ENCODE measurements at regions not wholly inside any gene's neighbourhood (a gene's known extent, or its start where the extent isn't known, plus 50 kb on each side); places are given as distances from the start of the nearest gene placed in this dataset.

DNA sequence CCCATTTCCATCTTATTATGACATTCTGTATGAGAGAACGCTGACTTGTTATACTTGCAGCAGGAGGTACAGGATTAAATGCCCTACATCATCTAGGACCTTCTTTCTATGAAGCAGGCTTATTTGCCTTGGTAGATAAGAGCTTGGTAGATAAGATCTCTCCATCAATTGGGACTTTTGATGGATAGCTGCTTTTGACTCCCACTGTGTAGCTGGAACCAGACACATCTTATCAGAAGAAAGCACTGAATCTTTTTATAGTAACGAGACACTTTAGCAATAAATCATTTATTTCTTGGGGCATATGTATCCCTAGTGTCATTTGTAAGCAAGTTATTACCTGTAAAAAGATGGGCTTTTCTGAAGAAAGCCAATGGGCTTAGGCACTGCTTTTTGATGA, 613.9 kb downstream of the TECRL start:
- H3K4me3 Mint-ChIP-seq, result no peak overlapping the region
- H4K20me1 ChIP-seq (replicated peaks; ENCODE audit: insufficient read depth), result no peaks in the 10 kb centered on the region
- no peak overlapping the region for H3K27ac Mint-ChIP-seq
- ATAC-seq (no peak), DNase-seq (ENCODE audit: low spot score) (no peak)
- H3K4me3 ChIP-seq, result no peak overlapping the region
- no peaks in the 10 kb centered on the region for H3K27me3 ChIP-seq (ENCODE audit: insufficient read depth)
- no peaks in the 10 kb centered on the region for H3K79me2 ChIP-seq (replicated peaks; ENCODE audit: insufficient read depth)
- no peaks in the 10 kb centered on the region for H3K36me3 ChIP-seq (ENCODE audit: insufficient read depth)
- no peaks in the 10 kb centered on the region; the same call in 2 of the 3 replicates for H3K9me3 Mint-ChIP-seq
- H3K36me3 Mint-ChIP-seq (ENCODE audit: low read depth), result no peaks in the 10 kb centered on the region
- no peaks in the 10 kb centered on the region for H3K4me1 Mint-ChIP-seq
- H3K9me2 ChIP-seq (ENCODE audit: insufficient read depth), result no peaks in the 10 kb centered on the region
- no peaks in the 10 kb centered on the region for H3K4me1 ChIP-seq (ENCODE audit: insufficient read depth)
- H3F3A ChIP-seq (replicated peaks; ENCODE audit: low read depth), result no peaks in the 10 kb centered on the region
- no peak overlapping the region for H2AFZ ChIP-seq
- no peaks in the 10 kb centered on the region for H3K27me3 Mint-ChIP-seq (ENCODE audit: insufficient read depth, low read depth, poor library complexity)
- no peak overlapping the region for H3K4me2 ChIP-seq
- TF ChIP-seq STAT1 (IDR thresholded peaks at IDR 0.05; ENCODE audit: unreplicated experiment) (no peak), ZNF114 (CRISPR knock-in tag; IDR thresholded peaks at IDR 0.05) (no peak), ZNF462 (CRISPR knock-in tag; IDR thresholded peaks at IDR 0.05) (no peak)
- TF ChIP-seq, protein P1, sequence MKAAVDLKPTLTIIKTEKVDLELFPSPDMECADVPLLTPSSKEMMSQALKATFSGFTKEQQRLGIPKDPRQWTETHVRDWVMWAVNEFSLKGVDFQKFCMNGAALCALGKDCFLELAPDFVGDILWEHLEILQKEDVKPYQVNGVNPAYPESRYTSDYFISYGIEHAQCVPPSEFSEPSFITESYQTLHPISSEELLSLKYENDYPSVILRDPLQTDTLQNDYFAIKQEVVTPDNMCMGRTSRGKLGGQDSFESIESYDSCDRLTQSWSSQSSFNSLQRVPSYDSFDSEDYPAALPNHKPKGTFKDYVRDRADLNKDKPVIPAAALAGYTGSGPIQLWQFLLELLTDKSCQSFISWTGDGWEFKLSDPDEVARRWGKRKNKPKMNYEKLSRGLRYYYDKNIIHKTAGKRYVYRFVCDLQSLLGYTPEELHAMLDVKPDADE (IDR thresholded peaks at IDR 0.05), result no peak
- TF ChIP-seq, protein P2, sequence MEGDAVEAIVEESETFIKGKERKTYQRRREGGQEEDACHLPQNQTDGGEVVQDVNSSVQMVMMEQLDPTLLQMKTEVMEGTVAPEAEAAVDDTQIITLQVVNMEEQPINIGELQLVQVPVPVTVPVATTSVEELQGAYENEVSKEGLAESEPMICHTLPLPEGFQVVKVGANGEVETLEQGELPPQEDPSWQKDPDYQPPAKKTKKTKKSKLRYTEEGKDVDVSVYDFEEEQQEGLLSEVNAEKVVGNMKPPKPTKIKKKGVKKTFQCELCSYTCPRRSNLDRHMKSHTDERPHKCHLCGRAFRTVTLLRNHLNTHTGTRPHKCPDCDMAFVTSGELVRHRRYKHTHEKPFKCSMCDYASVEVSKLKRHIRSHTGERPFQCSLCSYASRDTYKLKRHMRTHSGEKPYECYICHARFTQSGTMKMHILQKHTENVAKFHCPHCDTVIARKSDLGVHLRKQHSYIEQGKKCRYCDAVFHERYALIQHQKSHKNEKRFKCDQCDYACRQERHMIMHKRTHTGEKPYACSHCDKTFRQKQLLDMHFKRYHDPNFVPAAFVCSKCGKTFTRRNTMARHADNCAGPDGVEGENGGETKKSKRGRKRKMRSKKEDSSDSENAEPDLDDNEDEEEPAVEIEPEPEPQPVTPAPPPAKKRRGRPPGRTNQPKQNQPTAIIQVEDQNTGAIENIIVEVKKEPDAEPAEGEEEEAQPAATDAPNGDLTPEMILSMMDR (conservative IDR thresholded peaks at IDR 0.05; ENCODE audit: low read depth in 2 of 2), result no peak
- H3K27ac ChIP-seq (ENCODE audit: low read depth), result no peak overlapping the region
